Fibroblast of skin of right biceps (primary cell): ENCODE measurements at regions not wholly inside any gene's neighbourhood (a gene's known extent, or its start where the extent isn't known, plus 50 kb on each side); places are given as distances from the start of the nearest gene placed in this dataset.

Experiments used
- DNase-seq: peaks from one replicate; pipeline ENCODE4 v3.0.0-alpha.2; 2013

DNA sequence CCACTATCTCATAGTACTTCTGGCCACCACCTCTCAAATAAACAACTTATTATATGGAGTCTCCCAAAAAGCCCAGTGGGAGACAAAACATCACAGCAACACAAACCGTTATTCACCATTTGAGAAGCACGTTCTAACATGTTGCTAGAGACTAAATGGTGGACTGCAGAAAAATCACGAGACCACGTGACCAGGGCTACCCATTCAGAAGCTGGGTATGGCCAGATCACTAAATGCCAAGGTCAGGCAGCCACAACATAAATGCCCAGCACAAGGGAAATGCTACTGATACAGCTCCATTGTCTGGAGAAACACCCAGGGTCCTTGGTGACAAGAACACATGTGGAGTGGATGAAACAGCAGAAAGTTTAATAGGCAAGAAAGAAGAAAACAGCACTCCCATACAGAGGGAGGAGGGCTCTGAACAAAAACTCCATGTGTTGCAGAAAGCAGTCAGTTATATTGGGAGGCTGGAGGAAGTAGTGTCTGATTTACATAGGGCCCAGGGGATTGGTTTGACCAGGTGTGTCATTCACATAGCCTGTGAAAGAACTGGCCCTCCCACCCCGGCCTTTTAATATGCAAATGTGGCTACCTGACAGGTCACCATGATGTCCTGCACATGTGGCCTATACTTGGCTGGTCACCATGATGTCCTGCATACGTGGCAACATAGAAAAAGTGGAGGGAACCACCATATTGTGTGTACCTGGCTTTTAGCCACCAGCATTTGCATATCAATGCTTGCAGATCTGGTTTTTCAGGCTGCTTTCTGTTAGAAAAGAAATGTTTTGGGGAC lies 97.2 kb downstream of the TRIM36 start:
- DNase-seq: no peak

DNA sequence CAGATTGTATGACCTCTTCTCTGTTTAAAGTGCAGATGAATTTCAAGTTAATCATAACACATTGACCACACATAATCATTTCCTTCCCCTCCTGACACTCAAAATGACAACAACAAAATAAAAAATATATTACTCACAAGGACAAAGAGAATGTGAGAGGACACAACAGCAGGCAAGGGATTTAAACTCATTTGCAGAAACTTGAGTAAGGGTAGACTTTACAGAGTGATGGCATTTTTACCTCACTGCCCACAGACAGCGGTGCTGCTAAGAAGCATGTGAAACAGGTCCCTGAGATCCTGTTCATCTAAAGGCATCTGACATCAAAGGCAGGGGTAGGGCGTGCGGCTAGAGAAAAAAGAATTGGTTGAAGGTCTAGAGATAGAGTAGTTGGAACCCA lies 99.0 kb downstream of the TRIM36 start:
- no peak for DNase-seq

DNA sequence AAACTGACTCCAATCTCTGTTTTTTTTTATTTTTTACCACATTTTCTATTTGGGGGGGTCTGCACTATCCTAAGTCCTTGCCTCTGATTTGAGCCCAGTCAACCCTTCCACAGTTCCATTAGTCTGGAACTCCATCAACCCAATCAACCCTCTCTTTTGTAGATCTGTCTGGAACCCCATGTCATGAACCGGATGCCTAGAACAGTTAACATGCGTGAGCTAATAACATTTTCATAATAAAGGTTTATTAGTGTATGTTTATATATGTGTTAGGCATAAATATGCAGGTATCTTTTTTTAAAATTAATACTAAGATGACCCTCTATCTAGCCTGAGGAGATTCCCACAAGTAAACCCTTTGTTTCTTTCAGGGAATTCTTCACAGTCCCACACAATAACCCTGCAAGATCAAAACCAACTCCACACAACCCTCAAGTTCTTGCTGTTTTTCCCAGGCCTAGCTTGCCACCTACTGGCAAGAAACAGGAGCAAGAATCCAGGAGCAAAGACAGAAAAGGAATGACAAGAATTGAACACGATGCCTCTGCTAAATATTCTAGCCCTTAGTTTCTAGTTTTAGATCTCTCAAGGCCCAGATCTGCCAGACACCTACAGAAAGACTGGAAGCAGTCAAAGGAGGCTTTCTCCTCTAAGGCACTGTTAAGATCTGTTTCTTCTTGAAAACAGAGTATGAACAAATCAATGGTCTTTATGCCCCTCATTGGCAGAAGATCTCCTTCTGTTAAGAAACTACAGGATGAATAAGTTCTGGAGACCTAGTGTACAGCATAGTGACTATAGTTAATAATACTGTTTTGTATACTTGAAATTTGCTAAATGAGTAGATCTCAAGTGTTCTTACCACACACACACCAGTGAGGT lies 100.4 kb downstream of the TRIM36 start:
- peak; percentile 52 for DNase-seq

DNA sequence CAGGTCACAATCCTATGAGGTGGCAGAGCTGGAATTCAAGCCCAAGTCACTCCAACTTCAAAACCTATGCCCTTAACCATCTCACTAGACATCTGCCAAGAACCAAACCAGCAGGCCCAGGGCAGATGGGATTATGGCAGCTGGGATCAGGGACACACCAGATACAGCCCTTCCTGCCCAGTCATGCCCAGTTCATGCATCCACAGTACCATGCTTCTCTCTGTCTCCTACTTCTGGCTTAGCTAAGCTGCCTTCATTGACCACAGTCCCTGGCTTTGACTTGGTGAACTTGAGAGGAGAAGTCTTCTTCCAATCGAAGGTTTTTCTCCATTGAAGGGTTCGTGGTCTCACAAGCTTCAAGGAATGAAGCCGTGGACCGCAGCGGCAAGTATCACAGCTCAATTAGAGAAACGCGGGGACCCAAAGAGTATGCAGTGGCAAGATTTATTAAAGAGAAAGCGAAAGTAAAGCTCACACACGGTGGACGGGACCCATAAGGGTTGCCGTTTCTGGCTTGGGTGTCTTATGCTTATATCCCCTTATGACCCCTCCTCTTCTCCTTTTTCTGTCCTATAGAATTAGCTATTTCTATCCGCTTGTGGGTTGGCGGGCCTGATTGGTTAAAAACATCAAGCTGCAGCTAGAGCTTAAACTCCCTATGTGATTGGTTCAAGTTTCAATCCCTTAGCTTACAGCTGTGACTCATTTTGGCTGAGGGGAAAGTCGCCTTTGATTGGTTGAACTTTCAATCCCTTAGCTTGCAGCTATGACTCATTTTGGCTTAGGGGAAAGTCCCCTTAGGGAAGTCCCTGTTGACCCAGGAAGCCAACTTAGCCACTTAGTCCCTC lies 101.2 kb downstream of the TRIM36 start:
- peak; percentile 55 for DNase-seq

DNA sequence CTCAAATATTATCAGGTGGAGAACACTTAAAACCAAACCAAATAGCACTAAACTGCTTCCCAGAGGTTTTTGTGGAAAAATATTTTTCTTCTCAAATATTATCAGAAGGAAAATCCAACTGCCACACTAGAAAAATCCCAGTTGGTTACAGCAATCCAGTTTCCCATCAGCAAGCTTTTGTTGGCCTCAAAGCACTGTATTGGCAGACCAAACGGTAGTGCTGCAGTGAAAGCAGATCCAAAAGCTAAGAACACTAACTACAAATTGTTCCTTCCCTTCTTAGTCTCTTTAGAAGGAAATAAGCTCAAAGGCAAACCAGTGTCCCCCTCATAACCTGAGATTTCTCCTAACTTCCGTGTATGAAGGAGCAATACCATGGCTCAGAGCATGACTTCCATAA lies 105.3 kb downstream of the TRIM36 start:
- DNase-seq: no peak

DNA sequence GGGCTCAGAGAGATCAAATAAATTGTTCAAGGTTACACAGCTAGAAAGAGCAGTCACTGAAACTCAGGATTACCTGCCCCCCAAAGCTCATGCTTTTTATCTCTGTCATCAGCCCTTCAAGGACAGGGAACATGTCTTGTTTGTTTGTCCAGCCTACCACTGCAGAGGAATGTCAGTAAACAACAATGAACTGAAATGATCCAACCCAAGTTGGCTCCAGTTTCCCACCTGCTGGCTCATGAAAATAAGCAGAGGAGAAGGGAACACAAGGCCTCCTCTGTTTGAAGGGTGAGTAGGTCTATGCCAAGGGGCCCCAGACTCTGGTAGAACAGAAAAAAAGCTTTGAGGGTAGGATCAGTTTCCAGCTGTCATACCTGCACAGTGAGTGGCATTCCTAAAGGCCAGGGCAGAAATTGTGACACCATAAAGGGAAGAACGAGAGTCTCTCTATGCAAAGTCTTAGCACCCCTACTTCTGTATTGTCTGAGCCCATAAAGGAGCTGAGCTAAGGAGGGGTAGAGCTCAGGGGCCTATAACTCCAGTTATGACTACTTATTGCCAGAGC lies 115.2 kb downstream of the TRIM36 start:
- no peak for DNase-seq

DNA sequence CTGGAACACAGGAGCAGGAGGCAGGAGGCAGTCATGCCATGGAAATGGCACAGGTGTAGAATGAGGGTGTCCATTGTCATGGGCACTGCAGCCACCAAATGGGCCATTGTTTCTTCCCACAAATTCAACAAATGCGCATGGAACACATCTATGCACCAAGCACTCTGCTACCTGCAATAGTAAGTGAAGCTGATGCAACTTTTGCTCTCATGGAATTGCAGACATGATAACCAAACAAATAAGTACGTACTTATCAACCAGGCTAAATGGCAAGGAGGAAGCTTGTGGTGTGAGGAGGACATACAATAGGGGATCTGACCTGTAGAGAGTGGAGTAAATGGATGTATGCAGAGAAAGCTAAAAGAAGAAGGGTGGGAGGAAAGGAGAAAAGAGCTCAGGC lies 116.8 kb downstream of the TRIM36 start:
- DNase-seq: no peak

DNA sequence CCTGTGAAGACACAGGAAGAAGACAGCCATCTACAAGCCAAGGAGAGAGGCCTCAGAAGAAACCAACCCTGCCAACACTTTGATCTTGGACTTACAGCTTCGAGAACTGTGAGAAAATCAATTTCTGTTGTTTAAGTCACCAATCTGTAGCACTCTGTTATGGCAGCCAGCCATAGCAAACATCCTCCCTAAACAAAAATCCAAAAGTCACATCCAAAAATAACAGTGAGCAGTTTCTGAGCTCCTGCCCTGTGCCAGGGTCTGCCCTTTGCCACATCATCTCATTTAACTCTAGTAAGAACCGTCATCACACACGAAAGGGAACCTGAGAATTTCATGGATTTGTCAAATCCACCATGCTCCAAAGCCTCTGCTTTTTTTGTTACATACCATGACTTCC lies 118.8 kb downstream of the TRIM36 start:
- no peak for DNase-seq

DNA sequence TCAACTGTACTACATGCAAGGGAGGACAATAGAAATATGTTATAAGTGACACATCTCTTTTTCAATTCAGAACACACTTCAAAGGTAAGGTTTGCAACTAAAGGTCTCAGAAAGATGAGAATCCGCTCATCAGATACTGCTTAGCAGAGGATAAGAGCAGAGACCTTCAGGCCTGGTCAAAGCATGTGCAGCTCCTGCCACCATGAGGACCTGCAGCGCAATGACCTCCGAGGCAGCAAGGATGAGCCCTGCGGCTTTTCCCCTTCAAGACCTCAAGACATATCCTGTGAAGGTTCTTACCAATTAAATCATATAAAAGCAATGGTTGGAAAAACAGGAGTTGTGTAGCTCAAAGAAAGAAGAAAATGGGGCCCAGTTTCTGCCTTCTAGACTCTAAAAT lies 135.8 kb downstream of the TRIM36 start:
- DNase-seq: peak; percentile 11

DNA sequence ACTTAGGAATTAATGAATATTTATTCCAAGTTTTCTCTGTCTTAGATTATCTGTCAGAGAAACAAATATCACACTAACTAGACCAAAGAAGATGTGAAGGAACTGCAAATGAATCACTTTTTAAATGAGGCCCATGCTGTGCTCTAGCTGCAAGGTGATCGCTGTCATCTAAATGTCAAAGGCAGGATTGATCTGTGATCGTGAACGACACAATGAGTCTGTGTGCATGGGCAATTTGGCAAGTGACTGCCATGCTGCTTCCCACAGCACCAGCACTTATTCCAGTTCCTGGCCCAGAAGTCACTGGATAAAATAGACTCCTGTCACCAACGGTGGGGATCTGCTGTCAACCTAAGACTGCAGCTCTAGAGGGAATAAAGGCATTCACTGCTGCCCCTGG lies 141.2 kb downstream of the TRIM36 start:
- no peak for DNase-seq

DNA sequence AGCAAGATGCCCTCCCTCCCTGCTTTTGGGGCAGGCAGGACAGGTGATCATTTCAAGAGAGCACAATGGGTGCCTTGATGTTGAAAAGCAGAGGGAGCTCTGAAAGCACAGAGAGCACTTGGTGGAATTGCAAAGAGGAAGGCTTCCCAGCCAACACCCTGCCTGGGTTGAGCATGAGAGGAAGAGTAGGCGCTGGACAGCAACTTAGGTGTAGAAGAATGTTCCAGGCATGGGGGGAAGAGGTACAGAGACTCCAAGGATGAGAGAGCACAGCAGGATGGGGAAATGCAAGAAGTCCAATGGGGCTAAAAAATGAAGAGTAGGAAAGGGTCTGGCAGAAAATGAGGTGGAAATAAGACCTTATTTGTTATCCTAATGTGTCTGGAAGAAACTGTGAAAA lies 144.8 kb downstream of the TRIM36 start:
- DNase-seq: no peak

DNA sequence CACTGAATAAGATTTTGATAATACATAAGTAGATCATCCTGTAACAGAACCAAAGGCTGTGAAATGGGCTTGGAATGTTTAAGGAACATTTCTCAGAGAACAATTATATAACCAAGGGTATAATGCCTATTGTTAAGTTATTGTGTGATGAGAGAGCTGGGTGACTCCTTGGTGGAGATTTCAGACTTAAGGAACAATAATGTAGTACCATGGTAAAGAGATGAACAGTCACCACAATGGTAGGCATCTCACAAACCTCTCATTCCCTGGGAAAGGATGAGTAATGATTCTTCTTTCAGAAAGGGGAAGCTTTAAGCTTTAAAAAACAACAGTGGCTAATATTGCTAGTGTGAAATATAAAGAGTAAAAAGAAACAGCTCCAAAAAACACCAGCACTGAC lies 147.4 kb downstream of the TRIM36 start:
- peak; percentile 44 for DNase-seq

DNA sequence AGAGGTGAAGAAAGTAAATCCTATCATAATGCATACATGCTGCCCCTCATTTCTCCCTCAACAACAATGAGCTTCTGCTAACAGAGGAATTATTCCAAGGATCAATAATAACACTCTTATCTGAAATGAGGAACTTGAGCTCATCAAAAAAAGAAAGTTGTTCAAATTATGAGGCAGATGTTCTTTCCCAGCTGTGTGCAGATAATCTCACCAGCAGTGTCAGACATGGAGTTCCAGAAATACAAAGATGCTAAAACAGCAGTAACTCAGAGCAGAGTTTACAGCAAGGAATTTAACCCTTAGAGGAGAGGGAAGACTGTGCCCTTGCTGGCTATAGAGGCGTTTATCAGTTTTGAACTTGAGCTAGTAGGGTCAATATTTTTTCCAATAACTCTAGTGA lies 153.1 kb downstream of the TRIM36 start:
- no peak for DNase-seq

DNA sequence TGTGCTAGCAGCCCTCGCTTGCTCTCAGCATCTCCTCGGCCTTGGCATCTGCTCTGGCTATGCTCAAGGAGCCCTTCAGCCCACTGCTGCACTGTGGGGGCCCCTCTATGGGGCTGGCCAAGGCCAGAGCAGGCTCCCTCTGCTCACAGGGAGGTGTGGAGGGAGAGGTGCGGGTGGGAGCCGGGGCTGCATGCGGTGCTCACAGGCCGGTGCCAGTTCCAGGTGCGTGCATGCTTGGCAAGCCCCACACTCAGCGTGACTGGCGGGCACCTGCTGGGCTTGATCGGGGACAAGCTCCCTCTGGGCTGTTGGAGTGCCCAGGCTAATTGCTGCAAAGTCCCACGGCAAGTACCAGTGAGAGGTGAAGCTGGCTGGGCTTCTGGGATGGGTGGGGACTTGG lies 170.5 kb downstream of the TRIM36 start:
- no peak for DNase-seq

DNA sequence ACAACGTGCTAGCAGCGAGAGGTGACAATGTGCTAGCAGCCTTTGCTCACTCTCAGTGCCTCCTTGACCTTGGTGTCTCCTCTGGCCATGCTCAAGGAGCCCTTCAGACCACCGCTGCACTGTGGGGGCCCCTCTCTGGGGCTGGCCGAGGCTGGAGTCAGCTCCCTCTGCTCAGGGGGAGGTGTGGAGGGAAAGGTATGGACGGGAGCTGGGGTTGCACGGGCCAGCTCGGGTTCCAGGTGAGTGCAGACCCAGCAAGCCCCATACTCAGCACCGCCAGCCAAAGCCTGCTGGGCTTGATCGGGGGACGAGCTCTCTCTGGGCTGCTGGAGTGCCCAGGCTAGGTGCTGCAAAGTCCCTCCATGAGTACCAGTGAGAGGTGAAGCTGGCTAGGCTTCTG lies 180.2 kb downstream of the TRIM36 start:
- no peak for DNase-seq

DNA sequence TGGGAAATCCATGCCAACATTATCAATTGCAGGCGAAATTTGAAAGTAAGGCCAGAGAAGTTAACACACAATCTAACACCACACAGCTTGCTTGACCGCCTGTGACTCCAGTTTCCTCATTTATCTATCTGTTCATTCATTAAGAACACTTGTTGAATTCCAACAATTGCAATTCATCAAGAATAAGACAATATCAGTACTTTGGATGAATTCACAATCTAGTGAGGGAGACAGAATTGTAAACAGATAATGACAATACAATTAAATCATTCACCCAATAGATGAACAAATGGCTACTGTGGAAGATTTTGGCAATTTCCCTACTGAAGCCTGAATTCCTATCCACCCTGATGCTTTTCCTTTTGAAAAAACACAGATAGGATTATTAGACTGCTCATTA lies 181.6 kb downstream of the TRIM36 start:
- no peak for DNase-seq

DNA sequence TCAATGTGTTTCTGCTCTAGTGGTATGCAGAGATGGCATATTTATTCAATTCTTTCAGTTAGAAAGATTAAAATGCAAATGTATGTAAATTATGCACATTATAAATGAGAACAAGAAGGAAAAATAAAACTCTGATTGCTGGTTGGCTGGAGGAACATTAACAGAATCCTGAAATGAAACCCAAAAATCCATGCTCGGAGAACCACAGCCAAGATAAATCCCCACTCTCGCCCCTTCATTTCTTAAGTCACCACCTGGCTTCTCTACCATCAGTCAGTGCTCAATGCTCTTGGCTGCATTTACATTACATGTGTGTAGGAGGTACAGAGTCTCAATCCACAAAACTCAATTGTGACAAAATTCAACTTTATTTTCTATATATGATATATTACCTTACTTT lies 184.9 kb downstream of the TRIM36 start:
- no peak for DNase-seq

DNA sequence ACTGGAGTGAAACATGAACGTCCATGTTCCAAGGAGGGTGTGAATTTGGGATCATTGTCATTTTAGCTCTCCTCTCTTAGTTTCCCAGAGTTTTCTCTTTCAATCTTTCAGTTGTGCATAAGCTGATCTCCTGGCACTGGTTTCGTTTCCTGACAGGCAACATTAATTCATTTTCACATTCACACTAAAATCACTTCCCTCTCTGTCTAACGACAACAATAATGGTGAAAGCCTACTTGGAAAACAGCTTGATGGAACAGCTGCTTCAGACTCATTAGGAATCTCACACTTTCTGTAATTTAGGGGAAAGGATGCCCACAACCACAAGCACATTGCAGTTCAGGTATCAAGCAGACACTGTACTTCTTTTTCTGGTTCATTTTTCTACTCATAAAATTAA lies 188.6 kb downstream of the TRIM36 start:
- DNase-seq: no peak

DNA sequence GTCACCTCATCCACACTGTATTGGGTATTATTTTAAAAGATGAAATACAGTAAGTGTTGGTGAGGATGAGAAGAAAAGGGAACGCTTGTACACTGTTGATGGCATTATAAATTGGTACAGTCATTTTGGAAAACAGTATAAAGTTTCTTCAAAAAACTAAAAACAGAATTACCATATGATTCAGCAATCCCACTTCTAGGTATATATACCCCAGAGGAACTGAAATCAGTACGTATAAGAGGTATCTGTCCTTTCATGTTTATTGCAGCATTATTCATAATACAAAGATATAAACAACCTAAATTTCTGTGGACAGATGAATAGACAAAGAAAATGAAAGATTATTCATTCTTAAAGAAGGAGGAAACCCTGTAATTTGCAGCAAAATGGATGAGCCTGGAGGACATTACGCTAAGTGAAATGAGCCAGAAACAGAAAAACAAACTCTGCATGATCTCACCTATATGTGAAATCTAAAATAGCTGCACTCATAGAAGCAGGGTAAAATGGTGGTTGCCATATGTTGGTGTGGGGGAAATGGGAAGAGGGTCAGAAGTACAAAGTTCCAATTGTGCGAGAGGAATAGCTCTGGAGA lies 191.6 kb downstream of the TRIM36 start:
- no peak for DNase-seq

DNA sequence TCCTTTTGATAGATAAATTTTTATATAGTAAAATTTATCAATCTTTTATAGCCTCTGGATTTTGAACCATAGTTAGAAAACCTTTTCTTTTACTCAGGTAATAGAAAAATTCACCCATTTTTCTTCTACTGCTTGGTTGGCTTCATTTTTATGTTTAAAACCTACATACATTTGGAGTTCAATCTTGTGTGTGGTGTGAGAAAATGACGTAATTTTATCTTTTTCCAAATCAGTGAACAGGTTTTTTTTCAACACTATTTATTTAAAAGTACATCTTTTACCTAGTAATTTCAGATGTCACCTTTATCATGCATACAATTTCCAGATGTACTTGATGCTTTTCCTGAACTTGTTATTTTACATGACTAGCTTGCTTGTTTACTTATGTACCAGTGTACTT lies 200.2 kb downstream of the TRIM36 start:
- DNase-seq: no peak

DNA sequence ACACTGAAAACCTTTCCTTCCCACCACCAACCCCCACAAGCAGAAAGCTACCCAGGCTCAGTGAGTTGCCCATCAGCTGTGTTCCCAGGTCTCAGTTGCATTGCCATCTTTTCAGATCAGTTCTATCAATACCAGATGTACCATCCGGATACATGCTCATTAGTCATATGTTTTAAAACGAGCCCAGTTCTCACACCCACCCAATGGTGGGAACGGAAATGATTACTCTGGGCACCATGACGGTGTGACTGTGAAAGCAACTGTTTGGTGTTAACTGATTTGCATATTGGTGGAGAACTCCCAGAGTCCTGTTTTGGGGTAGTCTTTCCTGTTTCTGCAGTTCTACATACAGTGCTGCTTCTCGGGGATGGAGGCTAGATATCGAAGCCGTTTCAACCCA lies 212.3 kb downstream of the TRIM36 start:
- DNase-seq: no peak

DNA sequence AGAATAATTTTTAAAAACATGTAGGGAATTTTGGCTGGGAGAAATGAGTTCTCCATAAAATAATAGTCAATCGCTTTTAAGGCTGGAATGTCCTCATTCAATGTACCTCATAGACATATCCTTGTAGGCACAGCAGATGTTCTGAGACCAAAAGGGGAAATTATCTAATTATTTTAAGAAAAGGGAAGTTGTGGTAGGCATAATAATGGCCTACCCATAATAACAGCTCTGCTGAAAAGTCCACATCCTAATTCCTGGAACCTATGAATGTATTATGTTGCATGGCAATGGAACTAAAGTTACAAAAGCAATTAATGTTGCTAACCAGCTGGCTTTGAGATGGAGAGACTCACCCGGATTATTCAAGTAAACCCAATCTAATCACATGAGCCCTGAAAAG lies 216.1 kb downstream of the TRIM36 start:
- DNase-seq: no peak

DNA sequence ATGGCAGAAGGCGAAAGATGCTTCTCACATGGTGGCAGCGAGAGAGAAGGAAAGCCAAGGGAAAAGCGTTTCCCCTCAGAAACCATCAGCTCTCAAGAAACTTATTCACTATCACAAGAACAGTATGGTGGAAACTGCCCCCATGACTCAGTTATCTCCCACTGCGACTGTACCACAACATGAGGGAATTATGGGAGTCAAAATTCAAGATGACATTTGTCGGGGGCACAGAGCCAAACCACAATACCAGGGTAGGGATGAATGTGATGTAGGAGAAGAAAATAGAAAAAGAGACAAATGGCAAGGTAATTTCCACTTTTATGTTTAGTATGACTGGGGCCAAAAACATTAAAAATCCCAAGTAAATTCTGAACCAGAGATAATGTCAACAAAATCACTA lies 216.8 kb downstream of the TRIM36 start:
- peak; percentile 10 for DNase-seq
